Endodermal cell (in vitro differentiated cells): ENCODE measurements at regions not wholly inside any gene's neighbourhood (a gene's known extent, or its start where the extent isn't known, plus 50 kb on each side); places are given as distances from the start of the nearest gene placed in this dataset.

Experiments
- DNase-seq: peaks from one replicate; pipeline ENCODE4 v3.0.0-alpha.2; 2017
- H3K27ac ChIP-seq: 2 replicates; pipeline ENCODE4 v1.5.1; 2013; ENCODE audit warnings: mild to moderate bottlenecking, low read depth, low read length, moderate library complexity
- H3K27me3 ChIP-seq: 2 replicates; pipeline ENCODE4 v1.6.1; 2013; ENCODE audit warnings: mild to moderate bottlenecking, low read length, moderate library complexity; ENCODE audit not compliant: insufficient read depth, control insufficient read depth, poor library complexity, severe bottlenecking
- H3K36me3 ChIP-seq: 2 replicates; pipeline ENCODE4 v1.7.0; 2013; ENCODE audit warnings: mild to moderate bottlenecking, low read length, moderate library complexity; ENCODE audit not compliant: control insufficient read depth, insufficient read depth
- H3K4me1 ChIP-seq: one replicate; pipeline ENCODE4 v1.7.0; 2013; ENCODE audit warnings: low read length; ENCODE audit not compliant: control insufficient read depth, insufficient read depth
- H3K4me3 ChIP-seq: 2 replicates; pipeline ENCODE4 v1.5.1; 2013; ENCODE audit warnings: mild to moderate bottlenecking, low read length, moderate library complexity
- H3K9ac ChIP-seq: 2 replicates; pipeline ENCODE4 v1.6.1; 2013; ENCODE audit warnings: mild to moderate bottlenecking, low read length, moderate library complexity; ENCODE audit not compliant: poor library complexity, severe bottlenecking; ENCODE audit errors: extremely low read depth
- H3K9me3 ChIP-seq: 2 replicates; pipeline ENCODE4 v1.6.1; 2013; ENCODE audit warnings: mild to moderate bottlenecking, low read length, moderate library complexity; ENCODE audit not compliant: control insufficient read depth
- H3K27ac Mint-ChIP-seq: 2 replicates; pipeline ENCODE4 v1.8.0; 2020; ENCODE audit warnings: mixed read lengths
- H3K27me3 Mint-ChIP-seq: 2 replicates; pipeline ENCODE4 v1.8.0; 2021; ENCODE audit warnings: mild to moderate bottlenecking, mixed read lengths; ENCODE audit not compliant: insufficient read depth
- H3K36me3 Mint-ChIP-seq: 2 replicates; pipeline ENCODE4 v1.8.0; 2020; ENCODE audit warnings: low read depth, mixed read lengths
- H3K4me1 Mint-ChIP-seq: 2 replicates; pipeline ENCODE4 v1.8.0; 2020; ENCODE audit warnings: mixed read lengths
- H3K4me3 Mint-ChIP-seq: 2 replicates; pipeline ENCODE4 v1.8.0; 2020; ENCODE audit warnings: mild to moderate bottlenecking, moderate library complexity, mixed read lengths
- H3K9me3 Mint-ChIP-seq: 2 replicates; pipeline ENCODE4 v1.8.0; 2020; ENCODE audit warnings: mild to moderate bottlenecking, mixed read lengths
- WGBS, 2 experiments: methylation state at CpG; one replicate each; pipeline versions ENCODE4 v1.1.5 to v1.1.7; 2013; ENCODE audit warnings: missing lambda C conversion rate in 2 of 2, mixed read lengths in 1 of 2; ENCODE audit not compliant: insufficient coverage in 1 of 2, insufficient read length in 1 of 2; 5-methylcytosine and 5-hydroxymethylcytosine counted together
- TF ChIP-seq, protein P1 (sequence below): fragments of 200-600 bp; sonication (generic); conservative IDR thresholded peaks from 2 replicates; pipeline ENCODE4 v1.5.0; 2021; ENCODE audit warnings: antibody characterized with exemption, mild to moderate bottlenecking

DNA sequence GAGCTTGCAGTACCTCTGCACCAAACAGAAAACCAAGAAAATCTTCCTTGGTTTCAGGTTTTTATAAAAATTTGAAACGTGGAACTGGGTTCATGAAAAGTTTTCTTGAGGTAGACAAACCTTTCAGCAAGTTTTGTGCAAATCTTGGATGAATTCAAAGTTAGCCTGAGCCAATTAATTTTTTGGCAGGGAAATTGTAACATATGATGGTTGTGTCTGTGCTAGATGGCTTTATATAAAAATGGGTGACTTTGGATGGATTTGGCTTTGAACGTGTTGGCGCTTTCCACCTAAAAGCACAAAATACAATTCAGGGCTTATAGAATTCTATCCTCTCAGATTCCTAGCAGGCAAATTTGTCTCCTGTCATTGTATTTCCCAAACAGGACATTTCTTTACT lies 524.4 kb downstream of the CAAP1 start:
- Histone ChIP-seq H3K9ac (no peak overlapping the region), H3K27me3 (no peaks in the 10 kb centered on the region), H3K9me3 (no peaks in the 10 kb centered on the region), H3K36me3 (no peaks in the 10 kb centered on the region), H3K4me3 (no peak overlapping the region), H3K4me1 (no peaks in the 10 kb centered on the region), H3K27ac (no peak overlapping the region)
- no peaks in the 10 kb centered on the region for H3K4me1 Mint-ChIP-seq
- H3K9me3 Mint-ChIP-seq = no peaks in the 10 kb centered on the region
- H3K27ac Mint-ChIP-seq = no peak overlapping the region
- 91% methylated on average over 3 of the region's 3 CpGs; no CpG with 5 or more reads in 1 of the 2 experiments for WGBS, 2 experiments
- no peaks in the 10 kb centered on the region for H3K36me3 Mint-ChIP-seq
- H3K27me3 Mint-ChIP-seq = no peaks in the 10 kb centered on the region
- no peak overlapping the region for H3K4me3 Mint-ChIP-seq
- DNase-seq = no peak
- TF ChIP-seq, protein P1, sequence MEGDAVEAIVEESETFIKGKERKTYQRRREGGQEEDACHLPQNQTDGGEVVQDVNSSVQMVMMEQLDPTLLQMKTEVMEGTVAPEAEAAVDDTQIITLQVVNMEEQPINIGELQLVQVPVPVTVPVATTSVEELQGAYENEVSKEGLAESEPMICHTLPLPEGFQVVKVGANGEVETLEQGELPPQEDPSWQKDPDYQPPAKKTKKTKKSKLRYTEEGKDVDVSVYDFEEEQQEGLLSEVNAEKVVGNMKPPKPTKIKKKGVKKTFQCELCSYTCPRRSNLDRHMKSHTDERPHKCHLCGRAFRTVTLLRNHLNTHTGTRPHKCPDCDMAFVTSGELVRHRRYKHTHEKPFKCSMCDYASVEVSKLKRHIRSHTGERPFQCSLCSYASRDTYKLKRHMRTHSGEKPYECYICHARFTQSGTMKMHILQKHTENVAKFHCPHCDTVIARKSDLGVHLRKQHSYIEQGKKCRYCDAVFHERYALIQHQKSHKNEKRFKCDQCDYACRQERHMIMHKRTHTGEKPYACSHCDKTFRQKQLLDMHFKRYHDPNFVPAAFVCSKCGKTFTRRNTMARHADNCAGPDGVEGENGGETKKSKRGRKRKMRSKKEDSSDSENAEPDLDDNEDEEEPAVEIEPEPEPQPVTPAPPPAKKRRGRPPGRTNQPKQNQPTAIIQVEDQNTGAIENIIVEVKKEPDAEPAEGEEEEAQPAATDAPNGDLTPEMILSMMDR = no peak

DNA sequence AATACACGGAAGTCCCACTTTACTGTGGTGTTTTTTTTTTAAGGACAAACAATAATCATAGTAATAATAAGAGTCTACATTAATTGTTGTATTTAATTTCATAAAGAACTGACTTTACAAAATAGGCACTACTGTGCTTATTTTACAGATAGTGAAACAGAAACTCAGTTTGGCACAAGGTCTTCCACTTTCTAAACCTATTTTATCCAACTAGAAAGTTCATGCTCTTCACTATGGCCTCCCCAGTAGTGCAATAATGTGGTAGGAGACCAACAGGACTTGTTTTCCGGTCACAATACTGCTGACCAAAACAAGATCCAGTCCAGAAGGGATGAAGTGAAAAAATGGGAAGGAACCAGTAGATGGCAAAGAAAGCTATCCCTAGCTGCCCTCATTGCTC lies 531.6 kb downstream of the CAAP1 start:
- H3K4me3 Mint-ChIP-seq = no peak overlapping the region
- no peak overlapping the region for H3K27ac ChIP-seq
- TF ChIP-seq, protein P1 = no peak
- no peak overlapping the region for H3K9ac ChIP-seq
- no peak for DNase-seq
- no peaks in the 10 kb centered on the region for H3K27me3 Mint-ChIP-seq
- no peaks in the 10 kb centered on the region for H3K4me1 ChIP-seq
- no peaks in the 10 kb centered on the region for H3K36me3 Mint-ChIP-seq
- H3K36me3 ChIP-seq = no peaks in the 10 kb centered on the region
- no peak overlapping the region for H3K4me3 ChIP-seq
- no peaks in the 10 kb centered on the region for H3K9me3 ChIP-seq
- no peaks in the 10 kb centered on the region for H3K4me1 Mint-ChIP-seq
- no peak overlapping the region for H3K27ac Mint-ChIP-seq
- WGBS, 2 experiments = 100% methylated on average over 1 of the region's 2 CpGs
- no peaks in the 10 kb centered on the region for H3K27me3 ChIP-seq
- no peaks in the 10 kb centered on the region for H3K9me3 Mint-ChIP-seq

DNA sequence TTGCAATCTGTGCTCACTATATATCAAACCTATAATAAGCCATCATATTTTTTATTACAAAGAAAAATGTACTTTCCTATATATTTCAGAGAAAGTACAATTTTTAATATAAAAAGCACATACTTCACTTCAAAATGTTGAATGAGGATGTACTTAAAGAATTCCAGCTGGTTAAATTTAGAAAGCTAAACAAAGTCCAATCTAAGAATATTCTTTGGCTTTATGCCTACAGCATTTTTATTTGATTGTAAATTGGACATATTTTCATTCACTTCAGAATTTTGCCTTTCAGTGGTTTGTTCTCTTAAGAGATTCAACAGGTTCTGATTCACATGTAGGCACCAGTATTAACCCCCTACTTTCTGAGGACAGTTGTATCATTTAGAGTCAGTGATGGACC lies 533.8 kb downstream of the CAAP1 start:
- Histone ChIP-seq H3K9ac (no peak overlapping the region), H3K36me3 (no peaks in the 10 kb centered on the region), H3K9me3 (no peaks in the 10 kb centered on the region), H3K27ac (no peak overlapping the region), H3K27me3 (no peaks in the 10 kb centered on the region), H3K4me1 (no peaks in the 10 kb centered on the region), H3K4me3 (no peak overlapping the region)
- H3K36me3 Mint-ChIP-seq = no peaks in the 10 kb centered on the region
- DNase-seq = no peak
- H3K27ac Mint-ChIP-seq = no peak overlapping the region
- TF ChIP-seq, protein P1 = no peak
- H3K4me3 Mint-ChIP-seq = no peak overlapping the region
- H3K27me3 Mint-ChIP-seq = no peaks in the 10 kb centered on the region
- no peaks in the 10 kb centered on the region for H3K9me3 Mint-ChIP-seq
- H3K4me1 Mint-ChIP-seq = no peaks in the 10 kb centered on the region
